ENCODE measurements at regions not wholly inside any gene's neighbourhood (a gene's known extent, or its start where the extent isn't known, plus 50 kb on each side); places are given as distances from the start of the nearest gene placed in this dataset.

DNA sequence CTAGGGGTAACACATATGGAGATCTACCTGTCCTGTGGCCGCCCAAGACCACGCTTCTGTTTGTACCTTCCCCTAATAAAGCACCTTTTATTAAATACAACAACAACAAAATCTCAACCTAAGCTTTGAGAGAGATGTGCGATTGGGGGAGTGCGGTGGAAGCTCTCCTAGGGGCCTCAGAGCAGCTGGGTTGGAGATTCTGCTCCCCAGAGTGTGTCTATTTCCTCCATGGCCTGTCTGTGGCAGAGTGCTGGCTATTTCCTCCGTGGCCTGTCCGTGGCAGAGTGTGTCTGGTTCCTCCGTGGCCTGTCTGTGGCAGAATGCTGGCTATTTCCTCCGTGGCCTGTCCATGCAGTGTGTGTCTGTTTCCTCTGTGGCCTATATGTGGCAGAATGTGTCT, 139.3 kb upstream of the IPO9 start:
- TF ChIP-seq EZH2 (IDR thresholded peaks at IDR 0.05; ENCODE audit: borderline replicate concordance, low read depth, low read length, poor library complexity, severe bottlenecking) = no peak
- TF ChIP-seq, protein P1, sequence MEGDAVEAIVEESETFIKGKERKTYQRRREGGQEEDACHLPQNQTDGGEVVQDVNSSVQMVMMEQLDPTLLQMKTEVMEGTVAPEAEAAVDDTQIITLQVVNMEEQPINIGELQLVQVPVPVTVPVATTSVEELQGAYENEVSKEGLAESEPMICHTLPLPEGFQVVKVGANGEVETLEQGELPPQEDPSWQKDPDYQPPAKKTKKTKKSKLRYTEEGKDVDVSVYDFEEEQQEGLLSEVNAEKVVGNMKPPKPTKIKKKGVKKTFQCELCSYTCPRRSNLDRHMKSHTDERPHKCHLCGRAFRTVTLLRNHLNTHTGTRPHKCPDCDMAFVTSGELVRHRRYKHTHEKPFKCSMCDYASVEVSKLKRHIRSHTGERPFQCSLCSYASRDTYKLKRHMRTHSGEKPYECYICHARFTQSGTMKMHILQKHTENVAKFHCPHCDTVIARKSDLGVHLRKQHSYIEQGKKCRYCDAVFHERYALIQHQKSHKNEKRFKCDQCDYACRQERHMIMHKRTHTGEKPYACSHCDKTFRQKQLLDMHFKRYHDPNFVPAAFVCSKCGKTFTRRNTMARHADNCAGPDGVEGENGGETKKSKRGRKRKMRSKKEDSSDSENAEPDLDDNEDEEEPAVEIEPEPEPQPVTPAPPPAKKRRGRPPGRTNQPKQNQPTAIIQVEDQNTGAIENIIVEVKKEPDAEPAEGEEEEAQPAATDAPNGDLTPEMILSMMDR (conservative IDR thresholded peaks at IDR 0.05; ENCODE audit: low read depth, low read length) = no peak
